B cell (primary cell): ENCODE measurements at regions not wholly inside any gene's neighbourhood (a gene's known extent, or its start where the extent isn't known, plus 50 kb on each side); places are given as distances from the start of the nearest gene placed in this dataset.

Experiments
- ATAC-seq: fragments of 200-7000 bp; cut with Tn5 transposase; one replicate; pipeline ENCODE4 v1.10.0; 2021; ENCODE audit warnings: low read depth, mild to moderate bottlenecking, moderate number of reproducible peaks, moderate library complexity
- CTCF ChIA-PET: fragments of 350-600 bp; sonication (Branson Sonifier 250); formaldehyde crosslinking; loops from one replicate; lab custom pipeline; 2021; ENCODE audit warnings: antibody characterized with exemption, inconsistent platforms; lab: Charles Lee
- POLR2A ChIA-PET: fragments of 350-600 bp; sonication (Branson Sonifier 250); formaldehyde crosslinking; loops from one replicate; lab custom pipeline; 2021; ENCODE audit warnings: antibody characterized with exemption; lab: Charles Lee
- DNase-seq: peaks from one replicate; pipeline ENCODE4 v3.0.0; 2013
- H2AFZ ChIP-seq: 2 replicates; pipeline ENCODE4 v1.6.1; 2012; ENCODE audit warnings: mild to moderate bottlenecking, low read depth, low read length; ENCODE audit not compliant: insufficient read depth, poor library complexity, severe bottlenecking
- H3K27ac ChIP-seq, 2 donors: 1 replicate in 1 of 2; 2 replicates in 1 of 2; pipeline ENCODE4 v1.5.1; 2012 to 2013; ENCODE audit warnings: low read length in 2 of 2, mild to moderate bottlenecking in 2 of 2, moderate library complexity in 1 of 2
- H3K27me3 ChIP-seq, 4 experiments: fragments of 200-600 bp in 1 of 4; sonication (generic) in 1 of 4; replicated peaks in 1 of 4; 1 replicate in 2 of 4; 2 replicates in 2 of 4; pipeline versions ENCODE4 v1.6.1 to v1.7.0; 2013 to 2016; ENCODE audit warnings: low read length in 3 of 4, mild to moderate bottlenecking in 2 of 4, mixed read lengths in 1 of 4, moderate library complexity in 1 of 4; ENCODE audit not compliant: insufficient read depth in 4 of 4, control insufficient read depth in 3 of 4; ENCODE audit errors: control extremely low read depth in 1 of 4
- H3K36me3 ChIP-seq, 2 experiments: replicated peaks in 1 of 2; 1 replicate in 1 of 2; 2 replicates in 1 of 2; pipeline versions ENCODE4 v1.6.1 to v1.7.1; 2013; ENCODE audit warnings: low read length in 1 of 2; ENCODE audit not compliant: insufficient read depth in 2 of 2, control insufficient read depth in 1 of 2; ENCODE audit errors: control extremely low read depth in 1 of 2, extremely low read depth in 1 of 2
- H3K4me1 ChIP-seq, 2 donors: fragments of 200-600 bp in 1 of 2; sonication (generic) in 1 of 2; 1 replicate in 1 of 2; 2 replicates in 1 of 2; pipeline versions ENCODE4 v1.5.1 to v1.6.1; 2013 to 2017; ENCODE audit warnings: low read length in 2 of 2; ENCODE audit not compliant: control insufficient read depth in 2 of 2, insufficient read depth in 2 of 2
- H3K4me2 ChIP-seq: replicated peaks from 2 replicates; pipeline ENCODE3; 2012; ENCODE audit warnings: mild to moderate bottlenecking, low read depth, low read length; ENCODE audit not compliant: poor library complexity, severe bottlenecking
- H3K4me3 ChIP-seq, 5 experiments: fragments of 200-600 bp in 1 of 5; sonication (generic) in 1 of 5; 1 replicate in 3 of 5; 2 replicates in 2 of 5; pipeline versions ENCODE4 v1.5.1 to v1.7.0; 2011 to 2016; ENCODE audit warnings: low read length in 4 of 5, mild to moderate bottlenecking in 4 of 5, low read depth in 2 of 5, control low read depth in 1 of 5, moderate library complexity in 1 of 5; ENCODE audit not compliant: insufficient read depth in 1 of 5; ENCODE audit errors: control extremely low read depth in 1 of 5, extremely low read depth in 1 of 5
- H3K79me2 ChIP-seq: fragments of 200-600 bp; sonication (generic); one replicate; pipeline ENCODE4 v1.6.0; 2016; ENCODE audit warnings: low read length; ENCODE audit not compliant: control insufficient read depth, insufficient read depth
- H3K9ac ChIP-seq: fragments of 200-600 bp; sonication (generic); 2 replicates; pipeline ENCODE4 v1.6.1; 2017; ENCODE audit warnings: mild to moderate bottlenecking, low read length, moderate library complexity
- H3K9me3 ChIP-seq, 3 donors: one replicate each; pipeline versions ENCODE4 v1.6.1 to v1.7.1; 2013; ENCODE audit warnings: low read length in 2 of 3; ENCODE audit not compliant: control insufficient read depth in 2 of 3, insufficient read depth in 1 of 3; ENCODE audit errors: control extremely low read depth in 1 of 3
- H4K20me1 ChIP-seq: 2 replicates; pipeline ENCODE4 v1.6.0; 2012; ENCODE audit warnings: mild to moderate bottlenecking, low read length; ENCODE audit not compliant: insufficient read depth, control insufficient read depth, poor library complexity, severe bottlenecking
- H3K27ac Mint-ChIP-seq: one replicate; pipeline ENCODE4 v1.8.0; 2021; ENCODE audit warnings: mixed read lengths
- H3K27me3 Mint-ChIP-seq: one replicate; pipeline ENCODE4 v1.8.0; 2021; ENCODE audit warnings: mixed read lengths
- H3K4me1 Mint-ChIP-seq: one replicate; pipeline ENCODE4 v1.8.0; 2021; ENCODE audit warnings: mixed read lengths
- H3K4me3 Mint-ChIP-seq: one replicate; pipeline ENCODE4 v1.8.0; 2021; ENCODE audit warnings: mixed read lengths
- H3K9me3 Mint-ChIP-seq: one replicate; pipeline ENCODE4 v1.8.0; 2022; ENCODE audit warnings: mixed read lengths; ENCODE audit not compliant: insufficient read depth
- EZH2 ChIP-seq: IDR thresholded peaks from 2 replicates; pipeline ENCODE4 v1.6.1; 2012; ENCODE audit warnings: borderline replicate concordance, low read depth, mild to moderate bottlenecking, moderate library complexity, low read length; ENCODE audit not compliant: insufficient read depth, poor library complexity, severe bottlenecking
- WGBS: methylation state at CpG from one replicate; pipeline ENCODE4 v1.1.5; 2013; ENCODE audit warnings: missing lambda C conversion rate; ENCODE audit not compliant: insufficient coverage; 5-methylcytosine and 5-hydroxymethylcytosine counted together
- intact Hi-C: fragments of 100-400 bp; cut with micrococcal nuclease; formaldehyde crosslinking; loops from one replicate; pipeline ENCODE4 v1.10.0; 2022
- TF ChIP-seq, protein P1 (sequence below): fragments of 200-600 bp; IDR thresholded peaks from one replicate; pipeline ENCODE4 v1.8.0; 2022; ENCODE audit warnings: antibody characterized with exemption, mild to moderate bottlenecking

- no peak overlapping the region for H3K4me3 Mint-ChIP-seq
- H3K4me1 Mint-ChIP-seq = no peaks in the 10 kb centered on the region
- H3K27ac ChIP-seq = no peak overlapping the region
- H3K79me2 ChIP-seq = no peaks in the 10 kb centered on the region
- no peak overlapping the region for H3K4me3 ChIP-seq
- no peaks in the 10 kb centered on the region for H3K27me3 ChIP-seq
- H3K27me3 Mint-ChIP-seq = no peaks in the 10 kb centered on the region
- DNase-seq = no peak
- H3K27ac Mint-ChIP-seq = no peak overlapping the region
- no peaks in the 10 kb centered on the region for H4K20me1 ChIP-seq
- no peaks in the 10 kb centered on the region for H3K9me3 Mint-ChIP-seq
- no peak overlapping the region for H3K9ac ChIP-seq
- H3K4me2 ChIP-seq = no peak overlapping the region
- ChIA-PET POLR2A (no interaction called here), CTCF (no interaction called here)
- no peak overlapping the region for H2AFZ ChIP-seq
- H3K36me3 ChIP-seq = no peaks in the 10 kb centered on the region
- no peak for ATAC-seq
- no peak for TF ChIP-seq EZH2
- TF ChIP-seq, protein P1, sequence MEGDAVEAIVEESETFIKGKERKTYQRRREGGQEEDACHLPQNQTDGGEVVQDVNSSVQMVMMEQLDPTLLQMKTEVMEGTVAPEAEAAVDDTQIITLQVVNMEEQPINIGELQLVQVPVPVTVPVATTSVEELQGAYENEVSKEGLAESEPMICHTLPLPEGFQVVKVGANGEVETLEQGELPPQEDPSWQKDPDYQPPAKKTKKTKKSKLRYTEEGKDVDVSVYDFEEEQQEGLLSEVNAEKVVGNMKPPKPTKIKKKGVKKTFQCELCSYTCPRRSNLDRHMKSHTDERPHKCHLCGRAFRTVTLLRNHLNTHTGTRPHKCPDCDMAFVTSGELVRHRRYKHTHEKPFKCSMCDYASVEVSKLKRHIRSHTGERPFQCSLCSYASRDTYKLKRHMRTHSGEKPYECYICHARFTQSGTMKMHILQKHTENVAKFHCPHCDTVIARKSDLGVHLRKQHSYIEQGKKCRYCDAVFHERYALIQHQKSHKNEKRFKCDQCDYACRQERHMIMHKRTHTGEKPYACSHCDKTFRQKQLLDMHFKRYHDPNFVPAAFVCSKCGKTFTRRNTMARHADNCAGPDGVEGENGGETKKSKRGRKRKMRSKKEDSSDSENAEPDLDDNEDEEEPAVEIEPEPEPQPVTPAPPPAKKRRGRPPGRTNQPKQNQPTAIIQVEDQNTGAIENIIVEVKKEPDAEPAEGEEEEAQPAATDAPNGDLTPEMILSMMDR = no peak
- intact Hi-C loops = no loop called here
- peaks cover 0 to 3% (median 0%) of the 10 kb centered on the region in 3 donors for H3K9me3 ChIP-seq
- H3K4me1 ChIP-seq = no peaks in the 10 kb centered on the region
Measured at GRCh38 chr1:215375381-215375780, 191.7 kb upstream of the KCTD3 start.

GRCh38 chr1:215376544-215377264, 190.4 kb upstream of the KCTD3 start:
- Histone ChIP-seq H3K36me3 (no peaks in the 10 kb centered on the region), H2AFZ (no peak overlapping the region), H3K79me2 (no peaks in the 10 kb centered on the region), H3K27ac (no peak overlapping the region), H3K4me1 (no peaks in the 10 kb centered on the region), H4K20me1 (no peaks in the 10 kb centered on the region), H3K9me3 (peaks cover 0 to 3% (median 0%) of the 10 kb centered on the region in 3 donors), H3K4me2 (no peak overlapping the region), H3K9ac (no peak overlapping the region), H3K27me3 (no peaks in the 10 kb centered on the region), H3K4me3 (no peak overlapping the region)
- TF ChIP-seq, protein P1 = no peak
- no peak for TF ChIP-seq EZH2
- no peaks in the 10 kb centered on the region for H3K4me1 Mint-ChIP-seq
- 70% methylated on average over 2 of the region's 2 CpGs for WGBS
- DNase-seq (no peak), ATAC-seq (no peak)
- CTCF ChIA-PET = interaction anchor here (0.7 kb wide), 1 partner anchor 1336 kb away, joined by 3 read pairs; no protein-coding TSS in a partner anchor
- no peaks in the 10 kb centered on the region for H3K27me3 Mint-ChIP-seq
- POLR2A ChIA-PET = no interaction called here
- intact Hi-C loops = no loop called here
- H3K9me3 Mint-ChIP-seq = no peaks in the 10 kb centered on the region
- no peak overlapping the region for H3K27ac Mint-ChIP-seq
- H3K4me3 Mint-ChIP-seq = no peak overlapping the region
